ENCODE measurements at regions not wholly inside any gene's neighbourhood (a gene's known extent, or its start where the extent isn't known, plus 50 kb on each side); places are given as distances from the start of the nearest gene placed in this dataset.

DNA sequence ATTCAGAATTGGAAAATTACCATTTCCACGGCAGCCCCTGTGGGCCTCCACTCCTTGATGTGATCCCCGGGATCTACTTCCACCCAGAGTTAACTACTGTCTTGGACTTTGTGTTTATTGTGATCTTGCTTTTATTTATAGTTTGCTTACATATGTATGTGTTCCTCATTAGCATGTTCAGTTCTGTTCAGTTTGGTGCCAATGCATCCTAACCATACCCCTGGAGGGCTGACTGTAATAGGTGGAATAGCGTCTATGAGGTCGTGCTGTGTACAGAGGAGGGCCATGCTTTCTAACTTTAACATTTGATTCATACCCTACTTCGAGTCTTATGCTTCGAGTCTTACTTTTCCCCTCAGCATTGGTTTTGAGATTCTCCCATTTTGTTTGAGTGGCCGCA lies 104.3 kb upstream of the SLC24A3 start:
- Histone ChIP-seq H3K9me3 (ENCODE audit: severe bottlenecking) (no peaks in the 10 kb centered on the region), H3K4me3 (ENCODE audit: severe bottlenecking) (no peak overlapping the region), H3K4me1 (ENCODE audit: insufficient read depth, poor library complexity, severe bottlenecking) (no peaks in the 10 kb centered on the region), H3K36me3 (ENCODE audit: low read depth) (no peaks in the 10 kb centered on the region), H3K27ac (ENCODE audit: poor library complexity, severe bottlenecking) (no peak overlapping the region), H3K27me3 (ENCODE audit: insufficient read depth, poor library complexity, severe bottlenecking) (no peaks in the 10 kb centered on the region)
- no peak for TF ChIP-seq CTCF (IDR thresholded peaks at IDR 0.05; ENCODE audit: poor library complexity, severe bottlenecking)
- ATAC-seq (ENCODE audit: low read depth) (no peak), DNase-seq (ENCODE audit: low spot score) (no peak)

DNA sequence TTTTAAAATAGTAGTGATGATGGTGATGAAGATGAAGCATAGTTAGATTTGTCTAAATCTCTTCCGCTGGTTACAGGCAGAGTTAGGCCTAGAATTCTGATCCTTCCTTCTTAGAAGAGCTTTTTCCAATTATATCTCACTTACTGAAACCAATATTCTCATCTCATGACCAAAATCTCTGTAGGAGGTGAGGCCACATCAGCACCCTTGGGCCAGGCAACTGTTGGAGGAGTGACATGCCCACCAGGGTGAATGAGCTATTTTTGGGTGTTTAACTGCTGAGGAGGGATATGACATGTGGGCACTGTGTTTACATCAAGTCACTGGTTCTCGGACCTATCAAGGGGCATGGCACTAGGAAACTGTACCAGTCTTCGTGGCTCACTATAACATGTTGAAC lies 102.2 kb upstream of the SLC24A3 start:
- H3K27ac ChIP-seq (ENCODE audit: poor library complexity, severe bottlenecking): no peak overlapping the region
- H3K4me3 ChIP-seq (ENCODE audit: severe bottlenecking): no peak overlapping the region
- no peaks in the 10 kb centered on the region for H3K36me3 ChIP-seq (ENCODE audit: low read depth)
- no peaks in the 10 kb centered on the region for H3K27me3 ChIP-seq (ENCODE audit: insufficient read depth, poor library complexity, severe bottlenecking)
- no peak for TF ChIP-seq CTCF (IDR thresholded peaks at IDR 0.05; ENCODE audit: poor library complexity, severe bottlenecking)
- H3K4me1 ChIP-seq (ENCODE audit: insufficient read depth, poor library complexity, severe bottlenecking): no peaks in the 10 kb centered on the region
- no peaks in the 10 kb centered on the region for H3K9me3 ChIP-seq (ENCODE audit: severe bottlenecking)
- no peak for DNase-seq (ENCODE audit: low spot score)
- no peak for ATAC-seq (ENCODE audit: low read depth)

- no peaks in the 10 kb centered on the region for H3K9me3 ChIP-seq (ENCODE audit: severe bottlenecking)
- H3K4me3 ChIP-seq (ENCODE audit: severe bottlenecking): no peak overlapping the region
- ATAC-seq (ENCODE audit: low read depth) (no peak), DNase-seq (ENCODE audit: low spot score) (no peak)
- no peak for TF ChIP-seq CTCF (IDR thresholded peaks at IDR 0.05; ENCODE audit: poor library complexity, severe bottlenecking)
- H3K4me1 ChIP-seq (ENCODE audit: insufficient read depth, poor library complexity, severe bottlenecking): no peaks in the 10 kb centered on the region
- H3K36me3 ChIP-seq (ENCODE audit: low read depth): no peaks in the 10 kb centered on the region
- H3K27me3 ChIP-seq (ENCODE audit: insufficient read depth, poor library complexity, severe bottlenecking): no peaks in the 10 kb centered on the region
- no peak overlapping the region for H3K27ac ChIP-seq (ENCODE audit: poor library complexity, severe bottlenecking)
These were observed 101.5 kb upstream of the SLC24A3 start for GRCh38 chr20:19110881-19111460.

GRCh38 chr20:19112828-19113227 lies 99.6 kb upstream of the SLC24A3 start:
- Histone ChIP-seq H3K27me3 (ENCODE audit: insufficient read depth, poor library complexity, severe bottlenecking) (no peaks in the 10 kb centered on the region), H3K4me1 (ENCODE audit: insufficient read depth, poor library complexity, severe bottlenecking) (no peaks in the 10 kb centered on the region), H3K9me3 (ENCODE audit: severe bottlenecking) (no peaks in the 10 kb centered on the region), H3K36me3 (ENCODE audit: low read depth) (no peaks in the 10 kb centered on the region), H3K4me3 (ENCODE audit: severe bottlenecking) (no peak overlapping the region), H3K27ac (ENCODE audit: poor library complexity, severe bottlenecking) (no peak overlapping the region)
- TF ChIP-seq CTCF (IDR thresholded peaks at IDR 0.05; ENCODE audit: poor library complexity, severe bottlenecking): no peak
- DNase-seq (ENCODE audit: low spot score): no peak
- no peak for ATAC-seq (ENCODE audit: low read depth)

GRCh38 chr20:19113343-19113930 lies 99.0 kb upstream of the SLC24A3 start:
- H3K9me3 ChIP-seq (ENCODE audit: severe bottlenecking): no peaks in the 10 kb centered on the region
- H3K4me3 ChIP-seq (ENCODE audit: severe bottlenecking): no peak overlapping the region
- DNase-seq (ENCODE audit: low spot score): no peak
- H3K36me3 ChIP-seq (ENCODE audit: low read depth): no peaks in the 10 kb centered on the region
- H3K27ac ChIP-seq (ENCODE audit: poor library complexity, severe bottlenecking): no peak overlapping the region
- H3K4me1 ChIP-seq (ENCODE audit: insufficient read depth, poor library complexity, severe bottlenecking): no peaks in the 10 kb centered on the region
- no peaks in the 10 kb centered on the region for H3K27me3 ChIP-seq (ENCODE audit: insufficient read depth, poor library complexity, severe bottlenecking)
- ATAC-seq (ENCODE audit: low read depth): no peak
- no peak for TF ChIP-seq CTCF (IDR thresholded peaks at IDR 0.05; ENCODE audit: poor library complexity, severe bottlenecking)
